Loucy (cell line): ENCODE measurements at regions not wholly inside any gene's neighbourhood (a gene's known extent, or its start where the extent isn't known, plus 50 kb on each side); places are given as distances from the start of the nearest gene placed in this dataset.

ENCODE experiments used
- EZH2phosphoT487 ChIP-seq: fragments of 200-600 bp; IDR thresholded peaks from 2 replicates; pipeline ENCODE4 v1.6.1; 2018; ENCODE audit warnings: antibody characterized with exemption, mild to moderate bottlenecking, moderate library complexity, borderline replicate concordance
- TF ChIP-seq, protein P1 (sequence below): fragments of 200-600 bp; sonication (generic); conservative IDR thresholded peaks from 2 replicates; pipeline ENCODE4 v1.5.1; 2014; ENCODE audit warnings: mild to moderate bottlenecking, antibody characterized with exemption, low read length

DNA sequence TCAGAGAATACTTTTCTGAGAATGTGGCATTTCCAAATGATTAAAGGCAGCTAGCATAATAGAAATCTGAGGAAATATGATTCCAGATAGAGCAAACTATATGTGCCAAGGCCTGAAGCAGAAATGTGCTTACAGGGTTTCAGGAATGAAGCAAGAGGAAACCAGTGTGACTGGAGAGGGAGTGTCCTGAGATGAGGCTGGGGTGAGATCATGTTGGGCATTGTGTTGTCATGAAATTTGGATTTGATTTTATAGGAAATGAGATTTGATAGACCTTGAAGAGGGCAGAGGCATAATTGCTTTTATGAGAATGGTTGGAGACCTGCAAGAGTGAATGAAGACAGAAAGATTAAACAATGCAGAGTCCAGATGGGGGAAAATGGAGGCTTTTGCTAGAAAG lies 338.1 kb upstream of the SNX7 start:
- TF ChIP-seq, protein P1, sequence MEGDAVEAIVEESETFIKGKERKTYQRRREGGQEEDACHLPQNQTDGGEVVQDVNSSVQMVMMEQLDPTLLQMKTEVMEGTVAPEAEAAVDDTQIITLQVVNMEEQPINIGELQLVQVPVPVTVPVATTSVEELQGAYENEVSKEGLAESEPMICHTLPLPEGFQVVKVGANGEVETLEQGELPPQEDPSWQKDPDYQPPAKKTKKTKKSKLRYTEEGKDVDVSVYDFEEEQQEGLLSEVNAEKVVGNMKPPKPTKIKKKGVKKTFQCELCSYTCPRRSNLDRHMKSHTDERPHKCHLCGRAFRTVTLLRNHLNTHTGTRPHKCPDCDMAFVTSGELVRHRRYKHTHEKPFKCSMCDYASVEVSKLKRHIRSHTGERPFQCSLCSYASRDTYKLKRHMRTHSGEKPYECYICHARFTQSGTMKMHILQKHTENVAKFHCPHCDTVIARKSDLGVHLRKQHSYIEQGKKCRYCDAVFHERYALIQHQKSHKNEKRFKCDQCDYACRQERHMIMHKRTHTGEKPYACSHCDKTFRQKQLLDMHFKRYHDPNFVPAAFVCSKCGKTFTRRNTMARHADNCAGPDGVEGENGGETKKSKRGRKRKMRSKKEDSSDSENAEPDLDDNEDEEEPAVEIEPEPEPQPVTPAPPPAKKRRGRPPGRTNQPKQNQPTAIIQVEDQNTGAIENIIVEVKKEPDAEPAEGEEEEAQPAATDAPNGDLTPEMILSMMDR: no peak
- no peak for TF ChIP-seq EZH2phosphoT487
